Posterior cingulate gyrus (tissue), 11 donors: ENCODE measurements at regions not wholly inside any gene's neighbourhood (a gene's known extent, or its start where the extent isn't known, plus 50 kb on each side); places are given as distances from the start of the nearest gene placed in this dataset.
A peak's percentile ranks its signal among the peaks of the same experiment; 100 is the strongest.

Experiments
- DNase-seq, 10 donors: peaks; one replicate each; pipeline versions ENCODE4 v3.0.0 to v3.0.0-alpha.2; 2020 to 2021; ENCODE audit warnings: mixed read lengths in 3 of 10
- intact Hi-C: fragments of 100-400 bp; cut with DNase I; formaldehyde crosslinking; loops from one replicate; pipeline ENCODE4 v1.15.1; 2023

DNA sequence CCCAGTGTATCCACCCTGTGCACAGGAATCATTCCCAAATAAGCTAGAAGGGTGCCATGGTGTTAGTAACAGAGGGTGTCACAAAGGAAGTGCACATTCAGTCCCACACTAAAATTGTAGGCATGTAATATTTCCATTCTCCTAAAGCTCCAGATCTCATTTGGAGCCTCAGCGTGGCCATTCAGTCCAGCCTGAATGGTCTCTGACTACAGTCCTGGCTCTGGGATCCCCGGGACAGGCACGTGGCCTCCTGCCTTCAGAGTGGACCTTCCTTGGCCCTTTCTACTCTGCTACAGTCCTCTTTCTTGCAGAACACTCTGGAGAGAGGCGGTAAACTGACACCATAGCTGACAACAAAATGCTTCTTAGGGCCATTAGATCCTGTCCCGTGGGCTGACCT is 243.9 kb downstream of the IRX2 start:
- DNase-seq: no peak
- intact Hi-C loops: no loop called here

DNA sequence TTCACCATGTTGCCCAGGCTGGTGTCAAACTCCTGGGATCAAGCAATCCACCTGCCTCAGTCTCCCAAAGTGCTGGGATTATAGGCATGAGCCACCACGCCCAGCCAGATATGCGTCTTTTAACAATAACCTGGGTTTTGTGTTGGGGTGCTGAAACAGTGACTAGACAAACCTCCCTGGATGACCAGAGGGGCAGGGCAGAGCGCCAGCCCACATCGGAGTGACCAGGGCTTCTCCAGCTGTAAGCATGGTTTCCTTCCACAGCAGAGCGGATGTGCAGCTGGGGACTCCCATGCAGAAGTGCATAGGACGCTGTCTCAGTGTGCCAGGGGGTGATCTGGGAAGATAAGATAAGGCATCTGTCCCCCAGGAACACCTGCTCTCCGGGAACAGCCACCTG is 244.9 kb downstream of the IRX2 start:
- intact Hi-C loops: no loop called here

DNA sequence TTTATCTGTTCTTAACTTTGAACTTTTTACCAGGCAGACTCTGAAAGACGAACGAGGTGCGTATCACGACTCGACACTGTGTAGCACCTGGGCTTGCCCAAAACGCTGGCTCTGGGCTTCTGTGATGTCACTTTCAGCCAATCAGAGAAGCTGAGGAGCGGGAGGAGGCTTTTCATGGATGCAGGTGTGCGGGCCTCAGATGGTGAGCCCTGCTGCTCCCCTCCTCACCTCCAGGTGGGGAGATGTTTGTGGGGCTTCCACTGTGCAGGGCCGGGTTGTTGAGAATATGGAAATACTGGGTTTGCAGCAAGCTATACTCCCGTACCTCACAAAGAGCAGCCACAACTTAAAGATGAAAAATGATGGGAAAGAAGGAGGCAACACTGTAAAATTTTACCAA is 246.3 kb downstream of the IRX2 start:
- intact Hi-C loops: no loop called here
- no peak for DNase-seq

More for the DNA sequence above, 244.9 kb downstream of the IRX2 start:
- no peak for DNase-seq

DNA sequence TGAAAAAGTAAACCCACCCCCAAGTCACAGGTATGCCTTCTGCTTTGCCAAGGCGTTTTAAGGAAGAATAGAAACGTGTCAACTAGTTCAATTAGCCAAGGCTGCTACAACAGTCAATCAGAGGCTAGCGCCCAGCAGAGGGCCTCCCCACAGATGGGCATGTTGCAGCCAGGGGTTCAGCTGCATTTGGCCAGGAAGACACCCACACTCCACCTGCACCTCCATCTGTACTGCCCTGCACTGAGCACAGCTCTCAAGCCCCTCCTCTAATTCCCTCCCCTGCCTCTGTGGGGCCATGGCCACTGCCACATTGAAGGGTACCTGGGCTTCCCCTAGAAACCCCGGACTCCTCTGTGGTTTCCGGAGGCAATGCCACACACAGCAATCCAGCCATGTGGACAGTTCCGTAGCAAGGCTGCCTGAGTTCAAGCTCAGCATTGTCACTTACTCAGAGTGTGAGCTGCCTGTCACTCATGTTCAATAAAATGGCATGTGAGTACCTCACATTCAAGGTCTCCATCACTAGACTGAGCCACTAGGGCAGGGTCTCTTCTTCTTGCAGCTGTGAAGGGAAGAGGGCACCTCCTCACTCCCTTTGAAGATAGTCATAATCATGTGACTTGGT is 248.4 kb downstream of the IRX2 start:
- intact Hi-C loops: no loop called here
- no peak for DNase-seq

DNA sequence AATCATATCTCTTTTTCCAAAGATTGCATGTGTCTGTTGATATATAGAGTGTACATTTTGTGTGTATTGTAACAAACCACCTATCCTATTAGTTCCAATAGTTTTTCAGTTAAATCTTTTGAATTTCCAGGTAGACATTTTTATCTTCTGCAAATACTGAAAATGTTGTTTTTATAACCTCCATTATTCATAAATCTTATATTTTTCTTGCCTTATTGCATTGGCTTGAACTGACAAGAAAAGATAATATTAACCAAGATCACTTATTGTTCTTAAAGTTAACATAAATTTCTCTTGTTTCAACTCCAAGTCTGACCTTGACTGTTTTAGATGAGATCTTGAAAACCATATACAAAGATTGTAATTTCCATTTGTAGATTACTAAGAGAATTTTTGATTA is 251.6 kb downstream of the IRX2 start:
- DNase-seq: no peak
- intact Hi-C loops: no loop called here

DNA sequence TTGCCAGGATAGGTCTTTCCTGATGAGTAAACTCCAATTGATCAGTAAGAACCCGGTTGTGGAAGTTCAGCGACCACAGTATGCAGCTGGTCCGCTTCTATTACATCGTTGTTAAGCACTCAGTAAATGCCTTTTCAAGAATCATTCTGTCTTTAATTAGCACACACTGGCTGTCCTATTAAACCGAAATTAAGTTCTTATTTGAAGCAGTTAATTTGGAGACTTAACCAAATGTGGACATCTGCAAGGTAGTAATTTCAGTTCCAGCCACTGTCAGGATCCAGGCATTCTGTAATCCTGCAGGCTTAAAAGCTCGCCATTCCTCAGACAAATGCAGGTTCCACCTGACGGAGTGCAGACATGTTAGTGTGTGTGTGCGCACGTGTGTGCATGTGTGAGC is 254.6 kb downstream of the IRX2 start:
- intact Hi-C loops: no loop called here
- no peak for DNase-seq

DNA sequence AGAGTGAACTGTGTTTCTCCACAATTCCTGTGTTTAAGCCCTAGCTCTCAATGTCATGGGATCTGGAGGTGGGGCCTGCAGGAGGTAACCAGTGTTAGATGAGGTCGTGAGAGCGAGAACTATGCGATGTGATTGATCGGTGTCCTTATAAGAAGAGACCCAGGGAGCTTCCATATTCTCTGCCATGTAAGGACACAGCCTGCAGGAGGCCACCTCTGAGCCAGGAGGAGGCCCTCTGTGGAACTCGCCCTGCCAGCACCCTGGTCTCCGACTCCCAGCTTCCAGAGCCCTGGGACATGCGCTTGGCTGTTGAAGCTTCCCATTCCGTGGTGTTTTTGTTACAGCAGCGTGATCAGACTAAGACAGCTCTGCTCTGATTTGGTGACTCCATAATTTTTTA is 255.4 kb downstream of the IRX2 start:
- no peak for DNase-seq
- intact Hi-C loops: no loop called here

DNA sequence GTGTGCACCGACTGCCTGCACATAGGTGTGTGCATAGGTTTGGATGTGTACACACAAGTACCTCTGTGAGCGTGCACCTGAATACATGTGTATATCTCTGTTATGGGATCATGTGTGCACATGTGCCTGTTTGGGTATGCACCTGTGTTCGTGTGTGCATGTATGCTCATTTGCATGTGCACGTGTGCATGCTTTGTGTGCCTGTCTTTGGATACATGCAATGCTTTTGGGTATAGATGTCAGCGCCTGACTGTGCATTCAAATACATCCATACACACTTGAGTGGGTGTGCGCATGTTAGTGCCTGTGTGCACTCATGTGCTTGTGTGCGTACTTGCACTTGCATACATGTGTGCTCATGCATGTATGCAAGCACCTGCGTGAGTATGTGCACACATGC is 258.1 kb downstream of the IRX2 start:
- intact Hi-C loops: no loop called here
- no peak for DNase-seq

DNA sequence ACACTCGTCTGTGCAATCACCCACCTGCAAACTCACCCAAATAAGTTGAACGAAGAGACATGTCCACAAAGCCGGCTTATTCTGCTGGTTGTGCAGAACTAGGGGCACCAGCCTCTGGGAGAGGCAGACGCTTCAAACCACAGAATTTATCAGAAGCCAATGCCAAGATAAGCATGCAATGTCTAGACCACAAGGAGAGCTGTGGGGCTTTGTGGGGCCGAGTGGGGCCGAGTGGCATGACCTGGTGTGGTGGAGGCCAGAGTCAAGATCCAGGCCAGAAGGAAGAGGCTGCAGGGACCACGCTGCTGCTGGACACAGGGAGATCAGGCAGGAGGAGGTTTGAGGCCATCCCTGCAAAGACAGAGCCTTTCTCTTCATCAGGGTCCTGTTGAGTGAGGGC is 259.0 kb downstream of the IRX2 start:
- intact Hi-C loops: no loop called here
- DNase-seq: no peak

DNA sequence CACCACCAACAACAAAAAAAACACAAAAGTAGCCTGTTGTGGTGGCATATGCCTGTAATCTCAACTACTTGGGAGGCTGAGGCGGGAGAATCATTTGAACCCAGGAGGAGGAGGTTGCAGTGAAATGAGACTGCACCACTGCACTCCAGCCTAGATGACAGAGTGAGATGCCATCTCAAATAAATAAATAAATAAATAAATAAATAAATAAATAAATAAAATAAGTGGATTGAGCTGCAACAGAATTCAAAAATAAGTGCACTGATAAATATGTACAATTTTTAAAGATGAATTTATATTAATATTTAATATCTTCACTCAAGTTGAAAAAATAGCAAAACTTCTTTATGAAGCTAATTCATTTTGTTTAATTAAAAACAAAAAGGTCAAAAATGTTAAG is 259.6 kb downstream of the IRX2 start:
- intact Hi-C loops: no loop called here

DNA sequence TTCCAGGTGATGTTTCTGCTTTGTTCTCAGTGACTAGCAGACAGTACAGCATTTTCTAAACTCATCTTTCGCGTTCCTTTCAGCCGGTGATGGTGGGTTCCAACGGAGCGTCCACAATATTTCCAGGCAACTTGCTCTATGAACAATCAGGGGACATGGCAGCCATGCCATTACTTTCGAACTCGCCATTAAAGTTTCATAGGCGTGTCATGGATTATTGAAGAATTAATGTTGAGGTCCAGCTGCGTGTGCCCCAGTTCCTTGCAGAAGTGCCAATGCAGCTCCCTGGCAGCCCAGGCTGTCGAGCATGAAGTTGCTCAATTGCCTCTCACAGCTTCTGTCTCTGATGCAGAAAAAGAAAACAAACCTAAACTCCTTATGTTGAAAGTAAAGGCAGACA is 262.2 kb downstream of the IRX2 start:
- DNase-seq: no peak
- intact Hi-C loops: no loop called here

More for the DNA sequence above, 259.6 kb downstream of the IRX2 start:
- DNase-seq: no peak

DNA sequence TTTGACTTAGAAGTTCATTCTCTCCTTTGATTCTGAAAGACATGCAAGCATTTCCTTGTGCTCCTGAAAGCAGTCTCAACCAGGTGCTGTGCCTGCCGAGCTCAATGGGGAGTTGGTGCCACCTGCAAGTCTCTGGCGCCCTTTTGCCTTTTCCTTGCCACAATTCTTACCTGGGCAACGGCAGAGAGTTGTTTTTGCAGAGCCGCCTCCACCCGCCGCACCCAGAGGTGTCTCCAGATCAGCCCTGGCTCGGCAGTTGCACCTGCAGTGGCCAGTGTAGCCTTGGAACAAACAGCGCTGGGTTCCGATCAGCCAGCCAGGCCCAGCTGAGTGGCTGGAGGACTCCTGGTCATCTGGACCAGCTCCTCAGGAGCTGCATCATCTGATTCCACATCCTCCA is 262.9 kb downstream of the IRX2 start:
- peak in 1 of 10 donors; percentile 82 for DNase-seq
- intact Hi-C loops: no loop called here

DNA sequence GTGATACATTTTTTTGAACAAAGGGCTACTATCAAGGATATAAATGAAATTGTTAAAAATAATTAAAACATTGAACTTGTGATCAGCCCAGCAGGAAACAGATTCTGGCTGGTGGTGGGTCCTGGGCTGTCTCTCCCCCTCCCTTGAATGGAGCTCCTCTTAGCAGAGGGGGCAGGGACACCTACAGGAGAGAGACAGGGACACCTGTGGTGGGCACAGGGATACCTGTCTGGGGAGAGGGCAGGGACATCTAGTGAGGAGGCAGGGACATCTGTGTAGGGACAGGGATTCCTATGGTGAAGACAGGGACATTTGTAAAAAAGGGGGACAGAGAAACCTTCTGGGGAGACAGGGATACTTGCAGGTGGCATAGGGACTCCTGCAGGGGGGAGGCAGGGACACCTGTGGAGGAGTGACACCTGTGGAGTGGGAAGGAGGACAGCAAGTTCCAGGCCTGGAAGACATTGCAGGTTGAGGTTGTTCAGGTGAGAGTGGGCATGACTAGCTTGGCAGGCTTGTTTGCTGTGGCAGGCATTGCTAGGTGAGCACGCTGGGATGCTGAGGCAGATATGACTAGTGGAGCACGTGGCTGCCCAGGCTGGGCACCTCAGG is 264.2 kb downstream of the IRX2 start:
- no peak for DNase-seq
- intact Hi-C loops: no loop called here

DNA sequence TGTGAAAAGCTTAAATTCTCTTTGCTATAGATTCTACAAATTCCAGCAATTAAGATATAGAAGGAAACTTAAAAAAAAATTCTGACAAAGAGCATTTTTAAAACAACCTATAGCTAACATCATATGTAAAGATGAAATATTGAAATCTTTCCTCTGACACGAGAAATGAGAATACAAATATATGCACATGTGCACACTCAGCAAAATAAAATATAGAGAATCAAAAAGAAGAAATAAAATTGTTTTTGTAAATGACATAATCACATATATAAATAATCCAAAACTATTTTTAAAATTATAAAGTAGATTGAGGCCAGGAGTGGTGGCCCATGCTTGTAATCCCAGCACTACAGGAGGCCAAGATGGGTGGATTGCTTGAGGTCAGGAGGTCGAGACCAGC is 265.1 kb downstream of the IRX2 start:
- DNase-seq: no peak
- intact Hi-C loops: no loop called here

DNA sequence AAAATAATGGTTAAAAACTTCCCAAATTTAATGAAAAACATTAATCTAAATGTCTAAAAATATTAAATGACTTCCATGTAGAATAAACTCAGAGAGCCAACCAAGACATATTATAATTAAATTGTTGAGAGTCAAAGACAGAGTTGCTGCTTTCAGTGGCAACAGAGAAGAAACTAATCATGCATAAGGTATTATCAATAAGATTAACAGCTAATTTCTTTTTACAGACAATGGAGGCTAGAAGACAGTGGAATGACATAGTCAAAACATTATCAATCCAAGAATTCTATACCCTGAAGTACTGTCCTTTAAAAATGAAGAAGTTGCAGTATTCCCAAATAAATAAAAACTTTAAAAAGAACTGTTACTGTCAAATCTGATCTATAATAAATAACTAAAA is 268.7 kb downstream of the IRX2 start:
- DNase-seq: no peak
- intact Hi-C loops: no loop called here

DNA sequence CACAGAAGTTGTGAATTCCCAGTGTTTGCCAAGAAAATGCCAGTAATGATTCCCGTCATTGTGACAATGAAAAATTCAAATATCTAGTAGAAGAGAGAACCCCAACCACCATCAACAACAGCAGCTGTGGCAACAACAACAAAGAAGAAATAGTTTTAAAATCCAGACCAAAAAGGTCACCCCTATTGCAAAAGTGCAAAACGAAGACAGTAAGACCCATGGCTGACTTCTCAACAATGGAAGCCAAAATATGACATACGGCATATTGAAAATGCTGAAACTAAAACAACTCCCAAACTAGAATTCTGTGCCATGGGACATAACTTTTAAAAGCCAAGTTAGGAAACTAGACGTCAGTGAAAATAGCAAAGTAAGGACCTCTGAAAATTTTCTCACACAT is 270.6 kb downstream of the IRX2 start:
- DNase-seq: no peak
- intact Hi-C loops: no loop called here

DNA sequence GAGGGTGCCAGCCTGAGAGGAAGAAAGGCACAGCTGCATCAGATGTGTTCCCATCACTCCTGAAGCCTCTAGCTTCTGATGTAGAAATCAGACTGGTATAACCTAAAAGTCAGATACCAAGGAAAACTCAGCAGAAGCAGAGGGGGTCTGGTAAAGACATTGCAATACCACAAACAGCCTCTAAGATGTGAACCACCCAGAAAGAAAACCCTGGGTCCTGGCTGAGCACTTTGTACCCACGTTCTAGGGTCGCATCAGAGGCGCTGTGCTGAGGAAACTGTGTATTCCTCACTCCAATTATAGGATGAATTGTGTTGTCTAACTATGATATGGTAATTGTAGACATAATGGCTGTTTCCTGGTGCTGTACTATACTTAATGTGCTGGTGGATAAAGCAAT is 275.6 kb downstream of the IRX2 start:
- DNase-seq: no peak
- intact Hi-C loops: no loop called here

DNA sequence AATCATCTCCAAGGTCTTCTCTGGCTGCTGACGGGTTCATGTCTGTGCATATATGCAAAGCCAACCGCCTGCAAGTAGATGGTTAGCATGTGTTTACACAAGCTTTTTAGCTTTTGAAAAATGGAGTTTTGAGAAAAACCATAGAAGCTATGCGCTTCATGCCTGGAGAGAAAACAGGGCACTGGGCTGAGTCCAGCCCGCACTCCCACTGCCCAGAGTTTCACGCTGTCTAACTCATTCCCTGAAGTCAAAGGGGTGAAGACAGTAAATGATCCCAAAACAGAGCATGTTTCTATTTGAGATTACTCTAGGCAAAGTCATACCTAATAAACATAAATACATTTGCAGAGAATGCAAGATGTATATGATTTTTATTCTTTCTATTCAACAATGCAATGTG is 278.8 kb downstream of the IRX2 start:
- intact Hi-C loops: no loop called here
- DNase-seq: no peak

DNA sequence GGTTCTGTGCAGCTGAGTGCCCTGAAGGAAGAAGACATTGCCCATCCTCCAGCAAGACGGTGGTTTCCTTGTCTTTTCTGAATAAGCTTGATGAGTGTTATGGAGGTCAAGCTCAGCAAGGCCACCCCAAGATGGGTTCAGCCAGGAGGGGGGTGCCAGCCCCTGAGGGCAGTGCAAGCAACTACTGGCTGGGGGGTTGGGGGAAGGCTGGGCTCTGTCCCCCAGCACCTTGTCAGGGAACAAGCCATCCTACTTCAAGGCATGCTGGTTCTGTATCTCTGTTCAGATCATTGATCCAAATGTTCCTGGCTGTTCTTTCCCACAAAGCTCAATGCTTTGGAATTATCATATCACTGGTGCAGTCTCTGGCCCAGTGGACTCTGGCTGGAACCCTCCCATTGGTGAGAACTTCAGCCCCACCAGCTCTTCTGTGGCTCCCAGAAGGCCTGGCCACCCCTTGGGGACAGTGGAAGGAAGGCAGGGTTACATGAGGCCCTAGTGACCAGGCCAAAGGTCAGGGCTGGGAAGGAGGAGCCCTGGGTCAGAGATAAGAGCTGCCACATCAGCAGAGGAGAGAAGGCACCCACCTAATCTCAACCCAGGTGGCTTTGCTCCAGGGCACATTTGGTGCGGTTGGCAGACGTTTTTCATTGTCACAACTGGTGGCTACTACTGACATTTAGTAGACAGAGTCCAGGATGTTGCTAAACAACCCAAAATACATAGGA is 280.2 kb downstream of the IRX2 start:
- intact Hi-C loops: no loop called here
- DNase-seq: no peak

DNA sequence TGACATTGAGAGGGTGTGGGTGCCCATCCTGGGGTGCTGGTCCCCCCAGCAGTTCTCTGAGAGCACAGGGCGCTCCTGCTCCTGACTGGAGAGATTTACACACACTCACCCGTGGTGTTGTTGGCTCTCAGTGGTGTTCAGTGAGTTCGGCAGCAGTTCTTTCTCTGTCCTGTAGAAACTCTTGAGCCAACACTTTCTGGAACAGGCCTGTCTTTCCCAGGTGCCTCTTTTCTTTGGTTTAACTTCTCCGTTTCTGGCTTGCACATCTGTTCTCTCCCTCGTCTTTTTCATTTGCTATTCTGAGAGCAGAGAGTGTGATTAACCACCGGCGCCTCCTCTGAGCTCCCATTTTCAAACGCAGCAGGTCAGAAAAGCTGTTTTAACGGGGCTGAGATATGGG is 284.5 kb downstream of the IRX2 start:
- DNase-seq: no peak
- intact Hi-C loops: no loop called here

DNA sequence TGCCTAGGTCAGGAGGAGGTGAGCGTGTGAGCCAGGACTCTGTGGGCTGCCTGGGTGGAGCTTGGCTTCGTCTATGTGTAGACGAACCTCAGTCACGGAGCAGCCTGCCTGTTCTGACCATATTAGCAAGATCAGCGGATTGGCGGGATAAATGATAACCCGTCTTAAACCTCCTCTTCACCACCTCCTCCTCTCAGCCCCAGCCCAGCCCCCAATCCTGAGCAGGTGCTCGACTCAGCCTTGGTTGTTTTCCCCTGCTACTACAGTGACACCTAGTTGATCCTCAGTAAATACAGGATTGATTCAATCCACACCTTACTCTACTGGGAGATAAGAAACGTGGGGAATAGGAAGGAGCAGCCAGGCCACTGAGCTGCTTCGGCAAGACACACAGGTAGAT is 286.1 kb downstream of the IRX2 start:
- intact Hi-C loops: no loop called here
- no peak for DNase-seq

DNA sequence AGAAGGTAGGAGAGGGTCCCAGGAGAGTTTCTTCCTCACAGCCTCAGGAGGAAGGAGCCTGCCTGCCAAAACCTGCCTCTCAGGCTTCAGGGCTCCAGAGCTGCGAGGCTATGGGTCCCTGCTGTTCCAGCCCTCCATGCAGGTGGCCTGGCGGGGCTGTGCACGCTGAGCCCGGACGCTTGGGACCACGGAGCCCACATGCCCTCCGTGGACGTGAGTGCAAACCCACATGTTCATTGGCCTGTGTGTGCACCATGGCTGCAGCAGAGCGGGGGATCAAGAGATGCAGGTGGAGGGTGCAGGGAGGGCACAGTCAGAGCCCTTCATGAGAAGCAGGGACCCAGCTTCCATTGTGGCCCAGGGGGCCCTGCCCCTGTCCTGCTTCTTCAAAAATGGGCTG is 287.3 kb downstream of the IRX2 start:
- intact Hi-C loops: no loop called here
- DNase-seq: peak in 1 of 10 donors; percentile 72
